ENCODE measurements at regions not wholly inside any gene's neighbourhood (a gene's known extent, or its start where the extent isn't known, plus 50 kb on each side); places are given as distances from the start of the nearest gene placed in this dataset.
"Not testable (repeated sequence)": the region's sequence is repeated elsewhere in the genome, so short reads cannot be mapped to it uniquely, and the experiment has no call there.

DNA sequence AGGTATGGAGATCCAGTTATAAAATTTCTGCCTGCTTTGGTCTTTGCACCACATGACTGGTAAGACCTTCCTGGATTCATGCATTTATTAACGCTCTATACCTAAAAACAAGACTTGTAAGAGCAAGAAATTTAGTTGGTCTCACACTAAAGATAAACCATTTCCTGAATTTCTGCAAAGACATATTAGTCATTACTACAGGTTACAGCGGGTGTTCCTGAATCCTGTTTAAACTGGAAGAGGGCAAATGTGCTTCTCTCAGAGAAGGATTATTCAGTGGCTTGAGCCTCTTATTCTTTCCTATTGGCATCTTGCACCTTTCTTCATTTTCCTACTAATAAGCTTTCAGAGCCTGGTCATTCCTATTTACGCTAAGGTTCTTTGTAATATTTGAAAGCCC is 397.6 kb upstream of the TENM3 start:
- Histone ChIP-seq H3K4me1 (no peaks in the 10 kb centered on the region), H3K4me3 (no peak overlapping the region), H3K27ac (no peak overlapping the region), H3K9me3 (no peaks in the 10 kb centered on the region), H3K36me3 (no peaks in the 10 kb centered on the region), H3K27me3 (no peaks in the 10 kb centered on the region)
- intact Hi-C loops (cut with DNase I), result no loop called here
- ATAC-seq, result no peak
- TF ChIP-seq, protein P1, sequence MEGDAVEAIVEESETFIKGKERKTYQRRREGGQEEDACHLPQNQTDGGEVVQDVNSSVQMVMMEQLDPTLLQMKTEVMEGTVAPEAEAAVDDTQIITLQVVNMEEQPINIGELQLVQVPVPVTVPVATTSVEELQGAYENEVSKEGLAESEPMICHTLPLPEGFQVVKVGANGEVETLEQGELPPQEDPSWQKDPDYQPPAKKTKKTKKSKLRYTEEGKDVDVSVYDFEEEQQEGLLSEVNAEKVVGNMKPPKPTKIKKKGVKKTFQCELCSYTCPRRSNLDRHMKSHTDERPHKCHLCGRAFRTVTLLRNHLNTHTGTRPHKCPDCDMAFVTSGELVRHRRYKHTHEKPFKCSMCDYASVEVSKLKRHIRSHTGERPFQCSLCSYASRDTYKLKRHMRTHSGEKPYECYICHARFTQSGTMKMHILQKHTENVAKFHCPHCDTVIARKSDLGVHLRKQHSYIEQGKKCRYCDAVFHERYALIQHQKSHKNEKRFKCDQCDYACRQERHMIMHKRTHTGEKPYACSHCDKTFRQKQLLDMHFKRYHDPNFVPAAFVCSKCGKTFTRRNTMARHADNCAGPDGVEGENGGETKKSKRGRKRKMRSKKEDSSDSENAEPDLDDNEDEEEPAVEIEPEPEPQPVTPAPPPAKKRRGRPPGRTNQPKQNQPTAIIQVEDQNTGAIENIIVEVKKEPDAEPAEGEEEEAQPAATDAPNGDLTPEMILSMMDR (IDR thresholded peaks at IDR 0.05), result no peak
- DNase-seq, result no peak

DNA sequence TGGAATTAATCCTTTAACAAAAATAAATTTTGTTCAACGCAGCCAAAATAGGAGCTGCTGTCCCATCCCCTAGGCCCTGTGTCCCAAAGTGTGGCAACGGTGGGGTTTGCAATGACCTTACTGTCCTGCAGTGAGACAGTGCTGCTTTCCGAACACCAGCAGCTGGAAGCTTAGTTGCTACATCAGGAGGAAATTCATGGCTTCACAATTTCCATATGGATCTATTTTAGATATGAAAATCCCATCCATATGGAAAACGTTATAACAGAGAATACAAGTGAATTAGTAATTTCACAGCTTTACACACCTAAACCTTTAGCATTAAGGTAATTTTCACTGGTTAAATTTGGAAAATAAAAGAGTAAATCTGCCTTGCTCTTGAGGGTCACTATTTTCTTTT is 396.3 kb upstream of the TENM3 start:
- Histone ChIP-seq H3K27me3 (no peaks in the 10 kb centered on the region), H3K36me3 (no peaks in the 10 kb centered on the region), H3K4me3 (no peak overlapping the region), H3K27ac (no peak overlapping the region), H3K9me3 (no peaks in the 10 kb centered on the region), H3K4me1 (no peaks in the 10 kb centered on the region)
- no peak for DNase-seq
- TF ChIP-seq, protein P1 (IDR thresholded peaks at IDR 0.05), result no peak
- ATAC-seq, result no peak
- intact Hi-C loops (cut with DNase I), result no loop called here

DNA sequence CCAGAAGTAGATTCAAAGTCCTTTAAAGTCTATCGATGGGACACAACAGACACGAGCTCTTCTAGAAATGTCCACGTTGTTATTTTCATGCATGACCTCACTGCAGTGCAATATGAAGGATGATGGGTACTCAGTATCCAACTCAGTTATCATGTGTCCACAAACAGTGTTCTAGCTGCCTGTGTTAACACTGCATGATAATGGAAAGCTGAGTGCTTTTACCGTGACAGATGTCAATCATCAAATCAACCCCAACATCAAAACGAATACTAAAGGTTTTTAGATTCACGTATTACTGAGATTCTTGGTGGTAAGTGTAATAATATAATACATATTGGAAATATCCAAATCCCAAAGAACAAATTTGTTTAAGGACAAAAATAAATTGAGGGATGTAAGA is 394.8 kb upstream of the TENM3 start:
- Histone ChIP-seq H3K27me3 (no peaks in the 10 kb centered on the region), H3K9me3 (no peaks in the 10 kb centered on the region), H3K4me1 (no peaks in the 10 kb centered on the region), H3K36me3 (no peaks in the 10 kb centered on the region), H3K4me3 (no peak overlapping the region), H3K27ac (no peak overlapping the region)
- intact Hi-C loops (cut with DNase I), result no loop called here
- DNase-seq, result no peak
- ATAC-seq, result no peak
- TF ChIP-seq, protein P1 (IDR thresholded peaks at IDR 0.05), result no peak

DNA sequence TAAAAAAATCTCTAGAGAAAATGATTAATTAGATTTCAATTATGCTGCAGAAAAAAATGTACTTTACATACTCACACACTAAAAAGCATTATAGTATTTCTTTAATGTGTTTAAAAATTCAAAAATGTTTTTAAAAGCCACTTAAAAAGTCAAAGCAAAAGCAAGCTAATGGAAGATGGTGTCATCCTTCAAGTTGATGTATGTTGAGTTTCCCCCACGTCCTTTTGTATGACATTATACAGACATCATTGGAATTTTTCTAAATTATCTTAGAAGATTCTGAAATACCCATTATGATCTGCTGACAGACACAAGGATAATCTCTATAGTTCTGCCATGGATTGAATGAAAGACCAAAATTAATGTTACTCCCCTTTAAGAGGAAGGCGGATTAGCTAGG is 393.7 kb upstream of the TENM3 start:
- Histone ChIP-seq H3K36me3 (no peaks in the 10 kb centered on the region), H3K9me3 (no peaks in the 10 kb centered on the region), H3K27ac (no peak overlapping the region), H3K4me1 (no peaks in the 10 kb centered on the region), H3K4me3 (no peak overlapping the region), H3K27me3 (no peaks in the 10 kb centered on the region)
- intact Hi-C loops (cut with DNase I), result no loop called here
- ATAC-seq, result no peak
- TF ChIP-seq, protein P1 (IDR thresholded peaks at IDR 0.05), result no peak
- no peak for DNase-seq

DNA sequence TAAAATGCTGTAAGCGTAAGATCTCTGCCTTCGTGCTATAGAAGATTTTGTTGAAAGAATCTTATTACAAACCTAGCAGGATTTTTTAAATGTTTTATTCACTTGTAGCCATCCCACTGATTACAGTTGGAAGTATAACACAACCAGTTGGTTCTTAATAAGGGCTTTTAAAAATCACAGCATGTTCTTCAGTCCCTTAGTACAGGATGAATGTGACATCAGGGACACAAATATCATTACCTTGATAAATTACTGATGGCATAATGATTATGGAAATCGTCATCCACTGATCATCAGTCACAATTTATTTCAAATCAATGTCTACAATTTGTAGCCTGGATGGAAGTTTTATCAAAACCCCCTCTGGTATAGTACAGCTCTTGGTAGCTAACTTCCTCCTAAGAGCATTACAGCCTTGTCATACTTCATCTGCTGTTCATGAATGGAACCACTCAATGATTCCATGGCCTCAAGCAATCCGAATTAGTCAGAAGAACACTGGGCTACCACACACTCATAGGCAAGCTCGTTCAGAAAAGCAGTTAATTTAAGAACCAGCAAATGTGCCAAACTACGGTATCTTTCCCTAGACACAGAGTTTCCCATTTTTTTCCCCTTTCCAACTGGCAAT is 389.2 kb upstream of the TENM3 start:
- intact Hi-C loops (cut with DNase I), result no loop called here
- no peak overlapping the region for H3K4me3 ChIP-seq
- H3K9me3 ChIP-seq, result no peaks in the 10 kb centered on the region
- no peaks in the 10 kb centered on the region for H3K27me3 ChIP-seq
- TF ChIP-seq, protein P1 (IDR thresholded peaks at IDR 0.05), result no peak
- H3K4me1 ChIP-seq, result no peaks in the 10 kb centered on the region
- no peak overlapping the region for H3K27ac ChIP-seq
- no peaks in the 10 kb centered on the region for H3K36me3 ChIP-seq
- DNase-seq (no peak), ATAC-seq (no peak)

DNA sequence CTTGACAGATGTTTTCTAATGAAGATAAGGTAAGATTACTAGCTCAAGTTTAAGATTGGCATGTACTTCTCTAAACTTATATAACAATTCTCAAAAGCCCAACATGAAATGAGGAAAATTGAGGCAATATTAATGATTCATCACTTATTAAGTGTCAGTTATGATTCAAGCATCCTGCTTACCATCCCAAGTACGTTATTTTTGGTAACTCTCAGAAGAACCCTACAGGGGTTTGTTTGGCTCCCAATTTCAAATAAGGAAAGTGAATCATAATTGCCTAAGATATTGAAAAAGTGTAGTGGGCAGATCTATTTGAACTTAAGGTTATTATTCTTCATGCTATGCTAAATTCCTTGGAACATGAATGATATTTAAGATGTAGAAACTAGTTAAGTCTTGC is 387.9 kb upstream of the TENM3 start:
- Histone ChIP-seq H3K27ac (no peak overlapping the region), H3K4me3 (no peak overlapping the region)
- TF ChIP-seq, protein P1 (IDR thresholded peaks at IDR 0.05), result no peak

DNA sequence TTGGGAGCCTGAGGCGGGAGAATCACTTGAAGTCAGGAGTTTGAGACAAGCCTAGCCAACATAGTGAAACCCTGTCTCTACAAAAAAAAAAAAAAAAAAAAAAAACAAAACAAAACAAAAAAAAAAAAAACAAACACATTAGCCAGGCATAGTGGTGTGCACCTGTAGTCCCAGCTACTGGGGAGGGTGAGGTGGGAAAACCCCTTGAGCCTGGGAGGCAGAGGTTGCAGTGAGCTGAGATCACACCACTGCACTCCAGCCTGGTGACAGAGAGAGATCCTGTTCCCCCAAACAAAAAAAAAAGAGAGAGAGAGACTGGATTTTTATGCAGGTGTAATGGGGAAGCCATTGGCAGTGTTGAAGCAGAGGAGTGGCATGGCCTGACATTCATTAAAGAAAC is 385.7 kb upstream of the TENM3 start:
- intact Hi-C loops (cut with DNase I); H3K4me1 ChIP-seq; H3K27ac ChIP-seq; H3K27me3 ChIP-seq; DNase-seq; ATAC-seq; H3K9me3 ChIP-seq; H3K4me3 ChIP-seq; H3K36me3 ChIP-seq: not testable (repeated sequence)

More for the DNA sequence above, 387.9 kb upstream of the TENM3 start:
- Histone ChIP-seq H3K4me1 (no peaks in the 10 kb centered on the region), H3K36me3 (no peaks in the 10 kb centered on the region), H3K9me3 (no peaks in the 10 kb centered on the region), H3K27me3 (no peaks in the 10 kb centered on the region)
- ATAC-seq (no peak), DNase-seq (no peak)
- intact Hi-C loops (cut with DNase I), result no loop called here
